SU-DHL-6 (cell line): ENCODE measurements at regions not wholly inside any gene's neighbourhood (a gene's known extent, or its start where the extent isn't known, plus 50 kb on each side); places are given as distances from the start of the nearest gene placed in this dataset.

Source experiments
- CTCF ChIP-seq: fragments of 200-600 bp; sonication (generic); IDR thresholded peaks from one replicate; pipeline ENCODE4 v1.5.1; 2017; ENCODE audit warnings: antibody characterized with exemption, mild to moderate bottlenecking, low read length, moderate library complexity; ENCODE audit not compliant: insufficient read depth, poor library complexity, severe bottlenecking
- EZH2phosphoT487 ChIP-seq: fragments of 200-600 bp; sonication (generic), shearing (Covaris generic); conservative IDR thresholded peaks from 2 replicates; pipeline ENCODE4 v1.6.1; 2018; ENCODE audit warnings: mild to moderate bottlenecking, antibody characterized with exemption, low read length, moderate library complexity, mixed read lengths

- TF ChIP-seq EZH2phosphoT487 (no peak), CTCF (no peak)
Observed at GRCh38 chr7:94205529-94205928, 189.2 kb upstream of the COL1A2 start.
